Chondrocyte (in vitro differentiated cells): ENCODE measurements at regions not wholly inside any gene's neighbourhood (a gene's known extent, or its start where the extent isn't known, plus 50 kb on each side); places are given as distances from the start of the nearest gene placed in this dataset.

Source experiments
- DNase-seq: peaks from one replicate; pipeline ENCODE4 v3.0.0; 2021; ENCODE audit warnings: mixed read lengths, low spot score
- H3K27ac Mint-ChIP-seq: one replicate; pipeline ENCODE4 v1.8.0; 2021; ENCODE audit warnings: mild to moderate bottlenecking, moderate library complexity, mixed read lengths; ENCODE audit not compliant: unreplicated experiment
- H3K27me3 Mint-ChIP-seq: 2 replicates; pipeline ENCODE4 v1.8.0; 2021; ENCODE audit warnings: low read depth, mixed read lengths
- H3K36me3 Mint-ChIP-seq: 2 replicates; pipeline ENCODE4 v1.8.0; 2021; ENCODE audit warnings: low read depth, mixed read lengths
- H3K4me1 Mint-ChIP-seq: 2 replicates; pipeline ENCODE4 v1.8.0; 2021; ENCODE audit warnings: low read depth, mild to moderate bottlenecking, mixed read lengths
- H3K4me3 Mint-ChIP-seq: one replicate; pipeline ENCODE4 v1.8.0; 2021; ENCODE audit warnings: mild to moderate bottlenecking, moderate library complexity, mixed read lengths; ENCODE audit not compliant: unreplicated experiment
- H3K9me3 Mint-ChIP-seq: 2 replicates; pipeline ENCODE4 v1.8.0; 2021; ENCODE audit warnings: low read depth, mixed read lengths
- CTCF ChIP-seq: fragments of 200-600 bp; sonication (generic); IDR thresholded peaks from 2 replicates; pipeline ENCODE4 v1.5.0; 2021; ENCODE audit warnings: antibody characterized with exemption, mild to moderate bottlenecking, moderate library complexity

- Mint-ChIP-seq H3K27ac (no peak overlapping the region), H3K36me3 (no peaks in the 10 kb centered on the region), H3K27me3 (peaks cover 9% of the 10 kb centered on the region), H3K9me3 (no peaks in the 10 kb centered on the region), H3K4me1 (no peaks in the 10 kb centered on the region), H3K4me3 (no peak overlapping the region)
- no peak for TF ChIP-seq CTCF
- no peak for DNase-seq
Measured at GRCh38 chr4:79585834-79586233, 177.8 kb upstream of the GK2 start.

GRCh38 chr4:79585330-79585729, 177.3 kb upstream of the GK2 start:
- Mint-ChIP-seq H3K4me1 (no peaks in the 10 kb centered on the region), H3K9me3 (no peaks in the 10 kb centered on the region), H3K4me3 (no peak overlapping the region), H3K36me3 (no peaks in the 10 kb centered on the region), H3K27me3 (peaks cover 9% of the 10 kb centered on the region), H3K27ac (no peak overlapping the region)
- no peak for TF ChIP-seq CTCF
- no peak for DNase-seq

- Mint-ChIP-seq H3K9me3 (no peaks in the 10 kb centered on the region), H3K27ac (no peak overlapping the region), H3K4me1 (no peaks in the 10 kb centered on the region), H3K27me3 (peaks cover 9% of the 10 kb centered on the region), H3K36me3 (no peaks in the 10 kb centered on the region), H3K4me3 (no peak overlapping the region)
- TF ChIP-seq CTCF = no peak
- no peak for DNase-seq
Measured at GRCh38 chr4:79584902-79585301, 176.9 kb upstream of the GK2 start.

- no peak for TF ChIP-seq CTCF
- H3K4me3 Mint-ChIP-seq = no peak overlapping the region
Measured at GRCh38 chr4:79584352-79584751, 176.3 kb upstream of the GK2 start.

GRCh38 chr4:79578606-79579005, 170.6 kb upstream of the GK2 start:
- no peak overlapping the region for H3K4me3 Mint-ChIP-seq
- H3K9me3 Mint-ChIP-seq = no peaks in the 10 kb centered on the region
- peaks cover 25% of the 10 kb centered on the region for H3K27me3 Mint-ChIP-seq
- DNase-seq = no peak
- no peak overlapping the region for H3K27ac Mint-ChIP-seq
- no peaks in the 10 kb centered on the region for H3K4me1 Mint-ChIP-seq
- no peak for TF ChIP-seq CTCF
- H3K36me3 Mint-ChIP-seq = no peaks in the 10 kb centered on the region

More at GRCh38 chr4:79584352-79584751, 176.3 kb upstream of the GK2 start:
- H3K27me3 Mint-ChIP-seq = peaks cover 11% of the 10 kb centered on the region
- no peak overlapping the region for H3K27ac Mint-ChIP-seq
- H3K4me1 Mint-ChIP-seq = no peaks in the 10 kb centered on the region
- no peaks in the 10 kb centered on the region for H3K9me3 Mint-ChIP-seq
- no peak for DNase-seq
- H3K36me3 Mint-ChIP-seq = no peaks in the 10 kb centered on the region
